Thymus (tissue), 11 donors: ENCODE measurements at regions not wholly inside any gene's neighbourhood (a gene's known extent, or its start where the extent isn't known, plus 50 kb on each side); places are given as distances from the start of the nearest gene placed in this dataset.
"Not testable (repeated sequence)": the region's sequence is repeated elsewhere in the genome, so short reads cannot be mapped to it uniquely, and the experiment has no call there.

ENCODE experiments used
- DNase-seq, 9 donors: peaks; one replicate each; pipeline ENCODE4 v3.0.0-alpha.2; 2013; ENCODE audit warnings: low spot score in 9 of 9, low read depth in 6 of 9, missing footprints in 1 of 9
- H3K27ac ChIP-seq, 2 donors: one replicate each; pipeline ENCODE4 v1.5.1; 2013; ENCODE audit warnings: control low read depth in 1 of 2, low read depth in 1 of 2, low read length in 1 of 2, mild to moderate bottlenecking in 1 of 2, moderate library complexity in 1 of 2
- H3K27me3 ChIP-seq, 2 donors: one replicate each; pipeline ENCODE4 v1.5.1; 2013; ENCODE audit warnings: low read length in 1 of 2; ENCODE audit not compliant: control insufficient read depth in 2 of 2, insufficient read depth in 1 of 2
- H3K36me3 ChIP-seq, 2 donors: one replicate each; pipeline ENCODE4 v1.5.1; 2013; ENCODE audit warnings: low read length in 1 of 2, mild to moderate bottlenecking in 1 of 2, moderate library complexity in 1 of 2; ENCODE audit not compliant: control insufficient read depth in 2 of 2, insufficient read depth in 2 of 2
- H3K4me1 ChIP-seq, 2 donors: one replicate each; pipeline ENCODE4 v1.5.1; 2013; ENCODE audit warnings: low read length in 2 of 2; ENCODE audit not compliant: control insufficient read depth in 2 of 2, insufficient read depth in 2 of 2
- H3K4me3 ChIP-seq, 2 donors: one replicate each; pipeline ENCODE4 v1.5.1; 2013; ENCODE audit warnings: low read length in 2 of 2, control low read depth in 1 of 2, mild to moderate bottlenecking in 1 of 2
- H3K9me3 ChIP-seq, 2 donors: one replicate each; pipeline ENCODE4 v1.5.1; 2013; ENCODE audit warnings: low read length in 1 of 2, mild to moderate bottlenecking in 1 of 2; ENCODE audit not compliant: control insufficient read depth in 2 of 2, insufficient read depth in 1 of 2
- WGBS: extraction: QIAGEN DNeasy Blood & Tissue Kit; methylation state at CpG from one replicate; pipeline ENCODE4 v1.1.7; 2013; 5-methylcytosine and 5-hydroxymethylcytosine counted together
- donor health status: healthy.

- H3K27ac ChIP-seq, result no peak overlapping the region
- H3K27me3 ChIP-seq, result no peaks in the 10 kb centered on the region
- H3K36me3 ChIP-seq, result no peaks in the 10 kb centered on the region
- 96% methylated on average over 1 of the region's 1 CpG for WGBS
- H3K4me1 ChIP-seq, result no peaks in the 10 kb centered on the region
- H3K4me3 ChIP-seq, result no peak overlapping the region
- no peak for DNase-seq
- peaks cover 0 to 3% of the 10 kb centered on the region in 2 donors for H3K9me3 ChIP-seq
These were observed 885.9 kb downstream of the EFNA5 start for GRCh38 chr5:106784846-106785245.

GRCh38 chr5:106780355-106780754 lies 890.4 kb downstream of the EFNA5 start:
- no peak overlapping the region for H3K4me3 ChIP-seq
- DNase-seq, result no peak

GRCh38 chr5:106776515-106776914 lies 894.2 kb downstream of the EFNA5 start:
- not testable (repeated sequence) for H3K27me3 ChIP-seq, H3K9me3 ChIP-seq, H3K4me3 ChIP-seq, DNase-seq, H3K27ac ChIP-seq, H3K4me1 ChIP-seq, H3K36me3 ChIP-seq
- 95% methylated on average over 6 of the region's 6 CpGs for WGBS

More at GRCh38 chr5:106780355-106780754, 890.4 kb downstream of the EFNA5 start:
- H3K9me3 ChIP-seq, result peaks cover 0 to 3% of the 10 kb centered on the region in 2 donors
- H3K27me3 ChIP-seq, result no peaks in the 10 kb centered on the region
- 92% methylated on average over 2 of the region's 2 CpGs for WGBS
- H3K36me3 ChIP-seq, result no peaks in the 10 kb centered on the region
- no peak overlapping the region for H3K27ac ChIP-seq
- H3K4me1 ChIP-seq, result no peaks in the 10 kb centered on the region

- Histone ChIP-seq H3K36me3 (no peaks in the 10 kb centered on the region), H3K27ac (no peak overlapping the region), H3K9me3 (no peaks in the 10 kb centered on the region), H3K4me1 (no peaks in the 10 kb centered on the region), H3K4me3 (no peak overlapping the region), H3K27me3 (no peaks in the 10 kb centered on the region)
- no peak for DNase-seq
- 91% methylated on average over 4 of the region's 4 CpGs for WGBS
These were observed 902.3 kb downstream of the EFNA5 start for GRCh38 chr5:106768392-106768791.

- Histone ChIP-seq H3K27ac (no peak overlapping the region), H3K27me3 (no peaks in the 10 kb centered on the region), H3K4me1 (no peaks in the 10 kb centered on the region), H3K36me3 (no peaks in the 10 kb centered on the region), H3K4me3 (no peak overlapping the region), H3K9me3 (no peaks in the 10 kb centered on the region)
- WGBS, result 95% methylated on average over 2 of the region's 2 CpGs
- DNase-seq, result no peak
These were observed 903.8 kb downstream of the EFNA5 start for GRCh38 chr5:106766916-106767315.

GRCh38 chr5:106759581-106759980 lies 911.2 kb downstream of the EFNA5 start:
- Histone ChIP-seq H3K27me3 (no peaks in the 10 kb centered on the region), H3K4me3 (no peak overlapping the region), H3K27ac (no peak overlapping the region), H3K9me3 (no peaks in the 10 kb centered on the region), H3K4me1 (no peaks in the 10 kb centered on the region), H3K36me3 (no peaks in the 10 kb centered on the region)
- no peak for DNase-seq
- 69% methylated on average over 3 of the region's 3 CpGs for WGBS

- H3K9me3 ChIP-seq, result no peaks in the 10 kb centered on the region
- no peaks in the 10 kb centered on the region for H3K36me3 ChIP-seq
- no peak for DNase-seq
- 87% methylated on average over 1 of the region's 1 CpG for WGBS
- no peak overlapping the region for H3K27ac ChIP-seq
- no peaks in the 10 kb centered on the region for H3K27me3 ChIP-seq
- no peak overlapping the region for H3K4me3 ChIP-seq
- H3K4me1 ChIP-seq, result no peaks in the 10 kb centered on the region
These were observed 911.6 kb downstream of the EFNA5 start for GRCh38 chr5:106759152-106759551.

- WGBS, result 83% methylated on average over 3 of the region's 3 CpGs
- Histone ChIP-seq H3K27ac (no peak overlapping the region), H3K27me3 (no peaks in the 10 kb centered on the region), H3K36me3 (no peaks in the 10 kb centered on the region), H3K4me3 (no peak overlapping the region), H3K4me1 (no peaks in the 10 kb centered on the region), H3K9me3 (no peaks in the 10 kb centered on the region)
- no peak for DNase-seq
These were observed 913.1 kb downstream of the EFNA5 start for GRCh38 chr5:106757672-106758071.

GRCh38 chr5:106755789-106756188 lies 914.9 kb downstream of the EFNA5 start:
- no peak for DNase-seq

GRCh38 chr5:106755066-106755465 lies 915.7 kb downstream of the EFNA5 start:
- H3K9me3 ChIP-seq, result no peaks in the 10 kb centered on the region
- H3K27me3 ChIP-seq, result no peaks in the 10 kb centered on the region
- no peaks in the 10 kb centered on the region for H3K4me1 ChIP-seq
- H3K27ac ChIP-seq, result no peak overlapping the region
- no peaks in the 10 kb centered on the region for H3K36me3 ChIP-seq
- 63% methylated on average over 2 of the region's 2 CpGs for WGBS
- H3K4me3 ChIP-seq, result no peak overlapping the region
- DNase-seq, result no peak

More at GRCh38 chr5:106755789-106756188, 914.9 kb downstream of the EFNA5 start:
- no peak overlapping the region for H3K4me3 ChIP-seq
- H3K27me3 ChIP-seq, result no peaks in the 10 kb centered on the region
- H3K27ac ChIP-seq, result no peak overlapping the region
- H3K4me1 ChIP-seq, result no peaks in the 10 kb centered on the region
- H3K9me3 ChIP-seq, result no peaks in the 10 kb centered on the region
- WGBS, result 73% methylated on average over 4 of the region's 4 CpGs
- no peaks in the 10 kb centered on the region for H3K36me3 ChIP-seq
